ENCODE measurements at regions not wholly inside any gene's neighbourhood (a gene's known extent, or its start where the extent isn't known, plus 50 kb on each side); places are given as distances from the start of the nearest gene placed in this dataset.

DNA sequence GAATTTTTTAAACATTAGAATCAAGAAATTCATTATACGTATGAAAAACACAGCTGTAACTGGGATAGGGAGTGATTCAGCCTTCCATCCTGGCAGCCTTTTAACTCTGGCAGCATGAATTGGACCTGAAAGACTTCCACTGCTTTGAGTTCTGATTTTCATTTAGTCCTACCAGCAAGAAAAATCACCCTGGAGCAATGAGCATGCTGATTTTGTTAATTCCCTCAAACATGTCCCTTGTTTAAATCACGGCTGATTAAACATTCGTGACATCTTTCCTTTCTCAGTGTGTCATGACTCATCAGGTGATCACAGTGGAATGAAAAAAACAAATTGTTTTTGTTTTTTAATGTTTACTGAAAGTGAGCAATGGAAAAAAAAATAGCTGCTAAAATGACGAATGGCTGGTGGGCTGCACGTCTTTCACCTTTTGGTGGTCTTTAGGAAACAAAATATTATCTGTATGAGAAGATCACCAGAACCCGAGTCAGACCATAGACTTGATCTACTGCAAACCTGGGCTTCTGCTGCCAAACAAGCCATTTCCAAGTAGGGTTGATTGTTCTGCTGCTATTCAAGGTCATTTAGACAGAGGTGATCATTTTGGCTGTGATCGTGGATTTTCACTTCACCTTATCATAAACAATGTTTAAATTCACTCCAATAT, 67.0 kb upstream of the CAND1 start:
- TF ChIP-seq, protein P1, sequence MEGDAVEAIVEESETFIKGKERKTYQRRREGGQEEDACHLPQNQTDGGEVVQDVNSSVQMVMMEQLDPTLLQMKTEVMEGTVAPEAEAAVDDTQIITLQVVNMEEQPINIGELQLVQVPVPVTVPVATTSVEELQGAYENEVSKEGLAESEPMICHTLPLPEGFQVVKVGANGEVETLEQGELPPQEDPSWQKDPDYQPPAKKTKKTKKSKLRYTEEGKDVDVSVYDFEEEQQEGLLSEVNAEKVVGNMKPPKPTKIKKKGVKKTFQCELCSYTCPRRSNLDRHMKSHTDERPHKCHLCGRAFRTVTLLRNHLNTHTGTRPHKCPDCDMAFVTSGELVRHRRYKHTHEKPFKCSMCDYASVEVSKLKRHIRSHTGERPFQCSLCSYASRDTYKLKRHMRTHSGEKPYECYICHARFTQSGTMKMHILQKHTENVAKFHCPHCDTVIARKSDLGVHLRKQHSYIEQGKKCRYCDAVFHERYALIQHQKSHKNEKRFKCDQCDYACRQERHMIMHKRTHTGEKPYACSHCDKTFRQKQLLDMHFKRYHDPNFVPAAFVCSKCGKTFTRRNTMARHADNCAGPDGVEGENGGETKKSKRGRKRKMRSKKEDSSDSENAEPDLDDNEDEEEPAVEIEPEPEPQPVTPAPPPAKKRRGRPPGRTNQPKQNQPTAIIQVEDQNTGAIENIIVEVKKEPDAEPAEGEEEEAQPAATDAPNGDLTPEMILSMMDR (IDR thresholded peaks at IDR 0.05): no peak
- TF ChIP-seq SIN3A (IDR thresholded peaks at IDR 0.05; ENCODE audit: borderline replicate concordance, insufficient read depth, low read depth, low read length) (no peak), POLR2AphosphoS5 (IDR thresholded peaks at IDR 0.05; ENCODE audit: low read depth, low read length) (no peak), TCF7L2 (IDR thresholded peaks at IDR 0.05; ENCODE audit: low read depth, low read length) (no peak)
- TF ChIP-seq, protein P2, sequence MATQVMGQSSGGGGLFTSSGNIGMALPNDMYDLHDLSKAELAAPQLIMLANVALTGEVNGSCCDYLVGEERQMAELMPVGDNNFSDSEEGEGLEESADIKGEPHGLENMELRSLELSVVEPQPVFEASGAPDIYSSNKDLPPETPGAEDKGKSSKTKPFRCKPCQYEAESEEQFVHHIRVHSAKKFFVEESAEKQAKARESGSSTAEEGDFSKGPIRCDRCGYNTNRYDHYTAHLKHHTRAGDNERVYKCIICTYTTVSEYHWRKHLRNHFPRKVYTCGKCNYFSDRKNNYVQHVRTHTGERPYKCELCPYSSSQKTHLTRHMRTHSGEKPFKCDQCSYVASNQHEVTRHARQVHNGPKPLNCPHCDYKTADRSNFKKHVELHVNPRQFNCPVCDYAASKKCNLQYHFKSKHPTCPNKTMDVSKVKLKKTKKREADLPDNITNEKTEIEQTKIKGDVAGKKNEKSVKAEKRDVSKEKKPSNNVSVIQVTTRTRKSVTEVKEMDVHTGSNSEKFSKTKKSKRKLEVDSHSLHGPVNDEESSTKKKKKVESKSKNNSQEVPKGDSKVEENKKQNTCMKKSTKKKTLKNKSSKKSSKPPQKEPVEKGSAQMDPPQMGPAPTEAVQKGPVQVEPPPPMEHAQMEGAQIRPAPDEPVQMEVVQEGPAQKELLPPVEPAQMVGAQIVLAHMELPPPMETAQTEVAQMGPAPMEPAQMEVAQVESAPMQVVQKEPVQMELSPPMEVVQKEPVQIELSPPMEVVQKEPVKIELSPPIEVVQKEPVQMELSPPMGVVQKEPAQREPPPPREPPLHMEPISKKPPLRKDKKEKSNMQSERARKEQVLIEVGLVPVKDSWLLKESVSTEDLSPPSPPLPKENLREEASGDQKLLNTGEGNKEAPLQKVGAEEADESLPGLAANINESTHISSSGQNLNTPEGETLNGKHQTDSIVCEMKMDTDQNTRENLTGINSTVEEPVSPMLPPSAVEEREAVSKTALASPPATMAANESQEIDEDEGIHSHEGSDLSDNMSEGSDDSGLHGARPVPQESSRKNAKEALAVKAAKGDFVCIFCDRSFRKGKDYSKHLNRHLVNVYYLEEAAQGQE (IDR thresholded peaks at IDR 0.05; ENCODE audit: insufficient read depth in 1 of 2, low read depth in 2 of 2, low read length in 1 of 2): no peak

All from Panc1 (cell line).